Astrocyte of the spinal cord (primary cell): ENCODE measurements at regions not wholly inside any gene's neighbourhood (a gene's known extent, or its start where the extent isn't known, plus 50 kb on each side); places are given as distances from the start of the nearest gene placed in this dataset.
"Not testable (repeated sequence)": the region's sequence is repeated elsewhere in the genome, so short reads cannot be mapped to it uniquely, and the experiment has no call there.

Experiments used
- DNase-seq: peaks from one replicate; pipeline ENCODE4 v3.0.0; 2011; ENCODE audit warnings: low read depth, low spot score
- H3K4me3 ChIP-seq: 2 replicates; pipeline ENCODE4 v1.5.1; 2011; ENCODE audit warnings: low read depth, mild to moderate bottlenecking, low read length, moderate library complexity
- CTCF ChIP-seq: IDR thresholded peaks from 2 replicates; pipeline ENCODE4 v1.5.1; 2012; ENCODE audit warnings: low read depth, mild to moderate bottlenecking, low read length, inconsistent platforms
- in situ Hi-C: cut with HindIII; loops from 2 replicates; pipeline ENCODE4 v1.10.0; 2017; ENCODE audit warnings: low sequenced_read_pairs

DNA sequence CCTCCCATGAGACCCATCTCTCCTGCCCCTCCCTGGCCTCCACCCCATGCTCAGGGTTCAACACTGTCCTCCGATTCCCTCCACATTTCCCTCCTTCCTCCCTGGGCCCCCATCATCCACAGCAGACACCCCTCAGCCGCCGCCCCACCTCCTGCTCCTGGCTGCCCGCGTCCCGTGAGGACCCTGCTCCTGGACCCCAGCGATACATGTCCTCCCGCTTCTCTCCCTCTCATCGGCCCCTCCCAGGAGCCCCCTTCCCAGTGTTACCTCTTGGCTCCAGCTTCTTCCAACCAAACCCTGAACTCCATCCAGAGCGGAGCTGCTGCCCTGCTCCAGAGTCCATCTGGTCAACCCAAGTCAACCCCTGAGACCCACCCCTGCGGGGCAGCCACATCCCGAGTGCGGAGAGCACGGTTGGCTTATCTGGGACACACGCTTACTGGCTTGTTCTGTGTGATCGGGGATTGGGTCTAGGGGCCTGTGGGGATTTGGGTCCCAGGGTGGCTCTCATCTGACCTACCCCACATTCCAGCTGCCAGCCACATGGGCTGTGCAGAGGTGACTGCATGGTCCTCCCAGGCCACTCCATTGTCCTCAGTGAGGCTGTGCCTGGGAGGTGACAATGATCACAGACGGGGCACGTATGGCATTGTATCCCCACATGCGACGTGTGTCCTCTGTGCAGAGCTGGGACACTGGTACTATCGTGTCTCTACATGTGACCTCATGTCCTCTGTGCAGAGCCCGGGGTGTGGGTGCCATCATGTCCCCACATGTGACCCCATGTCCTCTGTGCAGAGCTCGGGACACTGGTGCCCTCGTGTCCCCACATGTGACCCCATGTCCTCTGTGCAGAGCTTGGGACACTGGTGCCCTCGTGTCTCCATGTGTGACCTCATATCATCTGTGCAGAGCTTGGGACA, 333.6 kb downstream of the ADGRD1 start:
- H3K4me3 ChIP-seq: no peak overlapping the region
- no peak for DNase-seq
- TF ChIP-seq CTCF: no peak
- in situ Hi-C loops: no loop called here

DNA sequence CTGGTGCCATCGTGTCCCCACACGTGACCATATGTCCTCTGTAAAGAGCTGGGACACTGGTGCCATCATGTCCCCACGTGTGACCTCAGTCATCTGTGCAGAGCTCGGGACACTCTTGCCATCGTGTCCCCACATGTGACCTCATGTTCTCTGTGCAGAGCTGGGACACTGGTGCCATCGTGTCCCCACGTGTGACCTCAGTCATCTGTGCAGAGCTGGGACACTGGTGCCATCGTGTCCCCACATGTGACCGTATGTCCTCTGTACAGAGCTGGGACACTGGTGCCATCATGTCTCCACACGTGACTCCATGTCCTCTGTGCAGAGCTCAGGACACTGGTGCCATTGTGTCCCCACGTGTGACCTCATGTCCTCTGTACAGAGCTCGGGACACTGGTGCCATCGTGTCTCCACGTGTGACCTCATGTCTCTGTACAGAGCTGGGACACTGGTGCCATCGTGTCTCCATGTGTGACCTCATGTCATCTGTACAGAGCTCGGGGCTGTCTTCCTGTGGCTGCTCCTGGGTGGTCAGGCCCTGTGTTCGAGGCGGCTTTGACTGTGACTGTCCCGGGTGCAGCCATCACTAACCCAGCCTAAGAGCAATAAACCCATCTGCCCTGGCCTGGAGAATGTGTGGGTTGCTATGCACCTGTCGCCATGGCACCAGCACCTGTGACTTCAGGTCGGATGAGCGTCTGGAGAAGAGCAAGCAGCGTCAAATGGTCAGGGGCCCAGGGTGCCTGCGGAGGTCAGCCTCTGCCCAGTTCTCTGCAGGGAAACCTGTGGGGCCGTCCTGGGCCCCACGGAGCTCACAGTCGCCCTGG, 334.4 kb downstream of the ADGRD1 start:
- no peak overlapping the region for H3K4me3 ChIP-seq
- no peak for DNase-seq
- in situ Hi-C loops: no loop called here
- TF ChIP-seq CTCF: no peak

DNA sequence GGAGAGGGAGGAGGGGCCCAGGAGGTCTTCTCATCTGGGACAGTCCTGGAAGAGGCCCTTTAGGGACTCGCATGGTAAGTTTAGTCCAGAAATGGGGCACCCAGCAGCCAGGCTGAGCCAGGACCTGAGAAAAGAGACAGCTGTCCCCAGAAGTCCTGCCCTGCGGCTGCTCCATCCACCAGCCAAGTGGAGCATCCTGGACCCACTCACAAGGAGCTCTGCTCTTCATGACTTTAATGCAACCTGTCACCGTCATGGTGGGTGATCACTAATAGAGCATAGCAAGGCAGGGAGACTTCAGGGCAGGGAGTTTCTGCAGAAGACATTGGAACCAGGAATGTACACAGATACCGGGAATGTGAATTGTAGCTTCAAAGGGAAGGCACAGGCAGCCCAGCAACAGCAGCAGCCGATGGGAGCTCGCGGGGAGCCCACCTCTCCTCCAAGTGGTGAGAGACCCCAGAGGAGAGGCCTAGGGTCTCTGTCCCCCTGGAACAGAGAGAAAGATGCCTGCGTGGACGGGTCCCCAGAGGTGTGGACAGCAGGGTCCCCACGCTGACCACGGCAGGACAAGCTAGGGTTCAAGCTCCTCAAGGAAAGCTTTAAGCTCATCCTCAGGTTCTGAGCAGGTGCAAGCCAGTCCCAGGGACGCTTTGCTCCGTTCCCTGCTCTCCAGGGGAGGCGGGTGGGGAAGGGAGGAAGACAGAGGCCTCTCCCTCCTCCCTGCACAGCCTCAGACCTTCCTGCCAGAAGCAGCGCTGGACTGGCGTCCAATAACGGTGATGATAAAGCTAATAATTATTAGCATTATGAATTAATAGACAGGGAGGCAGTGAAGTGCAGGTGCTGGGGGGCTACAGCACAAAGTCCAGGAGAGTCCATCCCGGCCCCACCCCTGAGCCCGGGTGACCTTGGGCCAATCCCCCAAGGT, 335.3 kb downstream of the ADGRD1 start:
- H3K4me3 ChIP-seq, DNase-seq, in situ Hi-C loops: not testable (repeated sequence)

GRCh38 chr12:131289807-131290206, 336.1 kb downstream of the ADGRD1 start:
- H3K4me3 ChIP-seq, DNase-seq, in situ Hi-C loops: not testable (repeated sequence)

DNA sequence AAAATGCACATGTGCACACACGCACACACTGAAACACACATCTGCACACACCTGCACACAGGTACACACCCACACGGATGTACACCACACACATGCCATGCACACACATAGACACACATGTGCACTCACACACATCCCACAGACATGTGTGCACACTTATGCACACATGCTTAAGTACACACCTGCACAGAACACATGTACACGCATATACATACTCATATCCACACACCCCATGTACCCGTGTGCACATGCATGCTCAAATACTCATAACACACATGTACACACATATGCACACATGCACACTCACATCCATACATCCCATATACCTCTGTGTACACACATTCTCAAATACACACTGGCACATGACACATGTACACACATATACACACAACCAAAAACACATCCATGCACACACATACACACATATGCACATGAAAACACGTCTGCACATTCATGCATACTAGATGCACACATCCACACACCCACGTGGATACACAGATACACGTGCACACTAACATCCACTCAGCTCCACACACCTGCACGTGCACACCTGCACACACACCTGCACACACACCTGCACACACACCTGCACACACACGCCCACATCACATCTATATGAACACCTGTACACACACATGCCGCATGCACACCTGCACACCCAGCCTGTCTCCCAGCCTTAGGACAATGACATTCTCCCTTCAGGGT, 336.7 kb downstream of the ADGRD1 start:
- DNase-seq: no peak
- no peak overlapping the region for H3K4me3 ChIP-seq
- in situ Hi-C loops: no loop called here
- TF ChIP-seq CTCF: no peak

DNA sequence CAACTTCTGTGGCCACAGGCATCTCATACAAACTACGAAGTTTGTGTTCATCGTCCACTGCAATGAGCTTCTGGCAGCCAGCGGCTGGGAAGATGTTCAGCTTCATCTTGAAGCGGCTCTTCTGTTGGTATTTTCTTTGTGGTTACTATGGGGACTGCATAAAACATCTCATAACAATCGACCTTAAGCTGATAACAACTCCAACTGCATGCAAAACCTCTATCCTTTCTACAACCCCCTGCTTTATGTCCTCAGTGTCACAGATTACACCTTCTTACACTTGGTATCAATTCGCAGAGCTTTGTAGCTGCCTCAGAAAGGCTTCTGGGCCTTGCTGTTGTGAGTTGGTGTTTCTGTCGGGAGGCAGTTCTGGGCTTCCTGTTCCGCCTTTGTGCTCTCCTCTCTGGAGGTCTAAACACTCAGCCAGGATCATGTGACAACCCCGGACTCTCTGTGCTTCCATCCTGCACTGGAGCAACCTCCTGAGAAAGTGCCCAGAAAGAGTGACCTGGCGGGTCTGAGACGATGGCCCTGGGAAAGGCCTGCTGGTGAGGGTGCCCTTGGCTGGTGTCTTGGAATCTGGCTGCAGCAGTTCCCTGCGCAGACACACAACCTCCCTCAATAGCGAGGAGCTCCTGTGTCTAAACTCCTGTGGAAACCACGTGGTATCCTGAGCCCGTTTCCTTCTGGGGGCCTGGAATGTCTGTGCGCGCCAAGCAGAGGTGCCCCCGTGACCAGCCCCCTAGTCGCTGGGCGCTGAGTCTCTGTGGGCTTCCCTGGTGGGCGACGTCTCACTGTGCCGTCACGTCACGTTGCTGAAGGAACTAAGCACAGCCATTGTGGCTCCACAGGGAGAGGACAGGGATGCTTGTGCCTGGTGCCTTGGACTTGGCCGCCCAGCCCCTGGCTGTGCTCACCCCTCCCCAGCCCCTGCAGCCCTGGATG, 339.6 kb downstream of the ADGRD1 start:
- DNase-seq, H3K4me3 ChIP-seq, in situ Hi-C loops: not testable (repeated sequence)

DNA sequence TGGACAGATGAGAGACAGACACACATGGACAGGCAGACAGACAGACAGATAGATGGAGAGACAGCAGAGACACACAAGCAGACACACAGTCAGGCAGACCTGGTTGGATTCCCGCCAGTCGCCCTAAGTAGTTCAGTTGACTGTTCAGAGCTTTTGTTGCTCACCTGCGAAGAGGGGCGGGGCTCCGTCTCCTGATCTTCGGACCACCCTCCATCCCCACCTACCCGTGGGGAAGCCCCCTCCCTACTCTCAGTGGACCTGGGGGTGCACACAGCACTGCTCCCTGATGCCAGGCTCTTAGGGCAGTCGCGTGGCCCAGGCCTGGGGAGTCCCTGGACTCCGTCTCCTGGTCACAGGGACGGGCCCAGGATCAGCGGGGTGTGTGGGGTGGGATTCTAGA, 341.0 kb downstream of the ADGRD1 start:
- H3K4me3 ChIP-seq, DNase-seq, in situ Hi-C loops: not testable (repeated sequence)

GRCh38 chr12:131295117-131295516, 341.4 kb downstream of the ADGRD1 start:
- in situ Hi-C loops, DNase-seq, H3K4me3 ChIP-seq: not testable (repeated sequence)

- DNase-seq, H3K4me3 ChIP-seq, in situ Hi-C loops: not testable (repeated sequence)
Measured at GRCh38 chr12:131295559-131295958, 341.9 kb downstream of the ADGRD1 start.

- DNase-seq, in situ Hi-C loops, H3K4me3 ChIP-seq: not testable (repeated sequence)
Measured at GRCh38 chr12:131296136-131296535, 342.4 kb downstream of the ADGRD1 start.

- H3K4me3 ChIP-seq, in situ Hi-C loops, DNase-seq: not testable (repeated sequence)
Measured at GRCh38 chr12:131296651-131297050, 342.9 kb downstream of the ADGRD1 start.
